ENCODE measurements at regions not wholly inside any gene's neighbourhood (a gene's known extent, or its start where the extent isn't known, plus 50 kb on each side); places are given as distances from the start of the nearest gene placed in this dataset.

GRCh38 chrX:95974096-95974470 lies 710.6 kb upstream of the DIAPH2 start:
- Mint-ChIP-seq H3K27ac (peak overlapping the region in 1 of 3 experiments; percentile 78), H3K36me3 (ENCODE audit: low read depth) (no peaks in the 10 kb centered on the region), H3K4me1 (no peaks in the 10 kb centered on the region), H3K9me3 (peaks cover 2% of the 10 kb centered on the region), H3K27me3 (ENCODE audit: low read depth) (no peaks in the 10 kb centered on the region), H3K4me3 (no peak overlapping the region)
- TF ChIP-seq CTCF (IDR thresholded peaks at IDR 0.05; ENCODE audit: unreplicated experiment in 3 of 3), result no peak

- H3K4me1 Mint-ChIP-seq, result no peaks in the 10 kb centered on the region
- H3K9me3 Mint-ChIP-seq, result peaks cover 10% of the 10 kb centered on the region
- H3K4me3 Mint-ChIP-seq, result no peak overlapping the region
- H3K36me3 Mint-ChIP-seq (ENCODE audit: low read depth), result no peaks in the 10 kb centered on the region
- H3K27ac Mint-ChIP-seq, result peak overlapping the region in 1 of 3 experiments; percentile 78
- no peak for TF ChIP-seq CTCF (IDR thresholded peaks at IDR 0.05; ENCODE audit: unreplicated experiment in 3 of 3)
- no peaks in the 10 kb centered on the region for H3K27me3 Mint-ChIP-seq (ENCODE audit: low read depth)
Observed at GRCh38 chrX:95974890-95975289, 709.8 kb upstream of the DIAPH2 start.

GRCh38 chrX:95995583-95995982 lies 689.1 kb upstream of the DIAPH2 start:
- H3K36me3 Mint-ChIP-seq (ENCODE audit: low read depth), result no peaks in the 10 kb centered on the region
- H3K27me3 Mint-ChIP-seq (ENCODE audit: low read depth), result no peaks in the 10 kb centered on the region
- H3K4me3 Mint-ChIP-seq, result no peak overlapping the region
- H3K27ac Mint-ChIP-seq, result no peak overlapping the region
- no peak for TF ChIP-seq CTCF (IDR thresholded peaks at IDR 0.05; ENCODE audit: unreplicated experiment in 3 of 3)
- H3K4me1 Mint-ChIP-seq, result no peaks in the 10 kb centered on the region
- no peaks in the 10 kb centered on the region for H3K9me3 Mint-ChIP-seq

GRCh38 chrX:95996294-95996693 lies 688.3 kb upstream of the DIAPH2 start:
- H3K9me3 Mint-ChIP-seq, result no peaks in the 10 kb centered on the region
- H3K36me3 Mint-ChIP-seq (ENCODE audit: low read depth), result no peaks in the 10 kb centered on the region
- H3K4me3 Mint-ChIP-seq, result no peak overlapping the region
- no peaks in the 10 kb centered on the region for H3K27me3 Mint-ChIP-seq (ENCODE audit: low read depth)
- no peak overlapping the region for H3K27ac Mint-ChIP-seq
- H3K4me1 Mint-ChIP-seq, result no peaks in the 10 kb centered on the region
- no peak for TF ChIP-seq CTCF (IDR thresholded peaks at IDR 0.05; ENCODE audit: unreplicated experiment in 3 of 3)

GRCh38 chrX:96002431-96002830 lies 682.2 kb upstream of the DIAPH2 start:
- H3K27ac Mint-ChIP-seq, result no peak overlapping the region
- no peaks in the 10 kb centered on the region for H3K27me3 Mint-ChIP-seq (ENCODE audit: low read depth)
- no peak overlapping the region for H3K4me3 Mint-ChIP-seq
- no peak for TF ChIP-seq CTCF (IDR thresholded peaks at IDR 0.05; ENCODE audit: unreplicated experiment in 3 of 3)
- H3K4me1 Mint-ChIP-seq, result peaks cover 10% of the 10 kb centered on the region
- H3K9me3 Mint-ChIP-seq, result peaks cover 3% of the 10 kb centered on the region
- no peaks in the 10 kb centered on the region for H3K36me3 Mint-ChIP-seq (ENCODE audit: low read depth)

GRCh38 chrX:96004386-96004785 lies 680.3 kb upstream of the DIAPH2 start:
- Mint-ChIP-seq H3K27me3 (ENCODE audit: low read depth) (no peaks in the 10 kb centered on the region), H3K4me3 (no peak overlapping the region), H3K27ac (no peak overlapping the region), H3K4me1 (peaks cover 10% of the 10 kb centered on the region), H3K36me3 (ENCODE audit: low read depth) (no peaks in the 10 kb centered on the region), H3K9me3 (peaks cover 3% of the 10 kb centered on the region)
- no peak for TF ChIP-seq CTCF (IDR thresholded peaks at IDR 0.05; ENCODE audit: unreplicated experiment in 3 of 3)

All from nephron (organoid).